HG02642 (cell line): ENCODE measurements at regions not wholly inside any gene's neighbourhood (a gene's known extent, or its start where the extent isn't known, plus 50 kb on each side); places are given as distances from the start of the nearest gene placed in this dataset.

ENCODE experiments used
- ATAC-seq: cut with Tn5 transposase; IDR thresholded peaks from one replicate; pipeline ENCODE4 v1.9.1; 2021; ENCODE audit warnings: mild to moderate bottlenecking; ENCODE audit not compliant: unreplicated experiment, poor library complexity

- ATAC-seq: no peak
Measured at GRCh38 chr11:122523846-122524805, 131.4 kb upstream of the UBASH3B start.

- no peak for ATAC-seq
Measured at GRCh38 chr11:122521626-122522025, 133.9 kb upstream of the UBASH3B start.

GRCh38 chr11:122517403-122518379 is 137.8 kb upstream of the UBASH3B start:
- ATAC-seq: no peak

- no peak for ATAC-seq
Measured at GRCh38 chr11:122516686-122517085, 138.8 kb upstream of the UBASH3B start.

GRCh38 chr11:122513997-122514396 is 141.5 kb upstream of the UBASH3B start:
- ATAC-seq: no peak

GRCh38 chr11:122513328-122513727 is 142.2 kb upstream of the UBASH3B start:
- no peak for ATAC-seq

- ATAC-seq: no peak
Measured at GRCh38 chr11:122512688-122513087, 142.8 kb upstream of the UBASH3B start.

GRCh38 chr11:122509899-122510298 is 145.6 kb upstream of the UBASH3B start:
- no peak for ATAC-seq

GRCh38 chr11:122509091-122509490 is 146.4 kb upstream of the UBASH3B start:
- ATAC-seq: no peak

GRCh38 chr11:122505304-122506006 is 150.1 kb upstream of the UBASH3B start:
- ATAC-seq: peak; percentile 83

- ATAC-seq: no peak
Measured at GRCh38 chr11:122494221-122494620, 161.3 kb upstream of the UBASH3B start.

GRCh38 chr11:122491509-122491908 is 164.0 kb upstream of the UBASH3B start:
- no peak for ATAC-seq

GRCh38 chr11:122488892-122489706 is 166.4 kb upstream of the UBASH3B start:
- ATAC-seq: no peak

- no peak for ATAC-seq
Measured at GRCh38 chr11:122487669-122488068, 167.9 kb upstream of the UBASH3B start.

- ATAC-seq: no peak
Measured at GRCh38 chr11:122486793-122487495, 168.6 kb upstream of the UBASH3B start.

GRCh38 chr11:122478986-122479385 is 176.5 kb upstream of the UBASH3B start:
- no peak for ATAC-seq

- no peak for ATAC-seq
Measured at GRCh38 chr11:122468965-122469364, 186.6 kb upstream of the UBASH3B start.

- ATAC-seq: no peak
Measured at GRCh38 chr11:122463530-122463929, 192.0 kb upstream of the UBASH3B start.

- ATAC-seq: no peak
Measured at GRCh38 chr11:122459064-122459463, 196.5 kb upstream of the UBASH3B start.
